HCT116 (cell line): ENCODE measurements at regions not wholly inside any gene's neighbourhood (a gene's known extent, or its start where the extent isn't known, plus 50 kb on each side); places are given as distances from the start of the nearest gene placed in this dataset.

Experiments
- CEBPB ChIP-seq: IDR thresholded peaks from 2 replicates; pipeline ENCODE4 v1.6.1; 2012; ENCODE audit warnings: low read depth
- EZH2 ChIP-seq: fragments of 200-600 bp; sonication (generic); IDR thresholded peaks from 2 replicates; pipeline ENCODE4 v1.6.1; 2017; ENCODE audit warnings: antibody characterized with exemption, mixed run types
- POLR2A ChIP-seq: IDR thresholded peaks from 2 replicates; pipeline ENCODE4 v1.7.0; 2011; ENCODE audit warnings: borderline replicate concordance; ENCODE audit not compliant: insufficient read depth, insufficient read length; ENCODE audit errors: extremely low read depth
- RAD21 ChIP-seq: IDR thresholded peaks from 2 replicates; pipeline ENCODE4 v1.6.1; 2012; ENCODE audit warnings: low read depth, mild to moderate bottlenecking
- SIN3A ChIP-seq: IDR thresholded peaks from 2 replicates; pipeline ENCODE4 v1.6.1; 2012; ENCODE audit warnings: low read depth
- SRF ChIP-seq: IDR thresholded peaks from 2 replicates; pipeline ENCODE4 v1.6.1; 2012; ENCODE audit warnings: low read depth
- TF ChIP-seq, protein P1 (sequence below), 3 experiments: fragments of 200-600 bp in 1 of 3; sonication (generic) in 1 of 3; IDR thresholded peaks in 2 of 3; conservative IDR thresholded peaks in 1 of 3; 2 replicates each; pipeline ENCODE4 v1.5.1; 2012 to 2017; ENCODE audit warnings: low read depth in 2 of 3, low read length in 2 of 3, antibody characterized with exemption in 1 of 3, borderline replicate concordance in 1 of 3, control low read depth in 1 of 3, mild to moderate bottlenecking in 1 of 3, mixed read lengths in 1 of 3, mixed run types in 1 of 3, moderate library complexity in 1 of 3; ENCODE audit not compliant: insufficient read depth in 1 of 3
- TF ChIP-seq, protein P2 (sequence below): IDR thresholded peaks from 2 replicates; pipeline ENCODE4 v1.6.1; 2012

DNA sequence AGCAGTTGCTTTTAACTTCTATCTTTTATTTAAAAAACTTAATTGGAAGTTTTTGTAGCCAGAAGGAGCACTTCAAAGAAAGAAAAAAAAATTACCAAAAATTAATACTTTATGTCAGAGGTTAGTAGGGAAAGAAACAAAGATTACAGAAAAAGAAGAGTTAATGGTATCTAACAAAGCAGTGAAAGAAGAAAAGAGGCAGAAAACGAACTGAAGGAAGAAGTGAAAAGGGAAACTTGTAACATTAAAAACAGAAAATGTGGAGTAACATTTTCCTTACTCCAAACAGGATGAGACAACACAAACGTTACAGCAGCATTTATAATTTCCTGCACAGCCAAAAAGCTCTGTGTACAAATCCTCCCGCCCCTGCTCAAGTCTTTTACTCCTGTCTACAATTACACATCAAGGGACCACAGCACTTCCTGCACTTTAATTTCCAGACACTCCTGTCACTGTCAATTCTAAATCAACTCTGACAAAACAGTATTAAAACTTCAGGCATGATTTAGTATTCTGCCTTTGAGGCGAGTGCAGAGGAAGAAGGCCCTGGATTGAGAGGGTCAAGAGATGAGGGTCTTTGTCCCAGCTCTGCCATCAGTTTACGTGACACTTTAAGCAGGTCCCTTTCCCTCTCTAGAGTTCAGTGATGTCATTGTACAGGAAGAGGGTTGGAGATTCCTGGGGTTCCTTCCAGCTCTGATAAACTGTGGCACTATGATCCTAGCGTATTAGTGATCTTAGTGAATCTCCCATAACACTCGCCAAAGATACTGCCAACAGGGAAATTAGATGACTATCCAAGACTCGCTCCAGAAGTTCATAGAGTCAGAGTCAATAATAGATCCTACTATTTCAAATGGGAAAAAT lies 53.2 kb upstream of the LSM14A start:
- TF ChIP-seq, protein P1, sequence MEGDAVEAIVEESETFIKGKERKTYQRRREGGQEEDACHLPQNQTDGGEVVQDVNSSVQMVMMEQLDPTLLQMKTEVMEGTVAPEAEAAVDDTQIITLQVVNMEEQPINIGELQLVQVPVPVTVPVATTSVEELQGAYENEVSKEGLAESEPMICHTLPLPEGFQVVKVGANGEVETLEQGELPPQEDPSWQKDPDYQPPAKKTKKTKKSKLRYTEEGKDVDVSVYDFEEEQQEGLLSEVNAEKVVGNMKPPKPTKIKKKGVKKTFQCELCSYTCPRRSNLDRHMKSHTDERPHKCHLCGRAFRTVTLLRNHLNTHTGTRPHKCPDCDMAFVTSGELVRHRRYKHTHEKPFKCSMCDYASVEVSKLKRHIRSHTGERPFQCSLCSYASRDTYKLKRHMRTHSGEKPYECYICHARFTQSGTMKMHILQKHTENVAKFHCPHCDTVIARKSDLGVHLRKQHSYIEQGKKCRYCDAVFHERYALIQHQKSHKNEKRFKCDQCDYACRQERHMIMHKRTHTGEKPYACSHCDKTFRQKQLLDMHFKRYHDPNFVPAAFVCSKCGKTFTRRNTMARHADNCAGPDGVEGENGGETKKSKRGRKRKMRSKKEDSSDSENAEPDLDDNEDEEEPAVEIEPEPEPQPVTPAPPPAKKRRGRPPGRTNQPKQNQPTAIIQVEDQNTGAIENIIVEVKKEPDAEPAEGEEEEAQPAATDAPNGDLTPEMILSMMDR (IDR thresholded peaks at IDR 0.05 in 2 of 3, conservative IDR thresholded peaks at IDR 0.05 in 1 of 3; ENCODE audit: borderline replicate concordance in 1 of 3, insufficient read depth in 1 of 3, low read depth in 2 of 3, low read length in 2 of 3) = no peak
- no peak for TF ChIP-seq POLR2A
- TF ChIP-seq EZH2 = no peak
- TF ChIP-seq, protein P2, sequence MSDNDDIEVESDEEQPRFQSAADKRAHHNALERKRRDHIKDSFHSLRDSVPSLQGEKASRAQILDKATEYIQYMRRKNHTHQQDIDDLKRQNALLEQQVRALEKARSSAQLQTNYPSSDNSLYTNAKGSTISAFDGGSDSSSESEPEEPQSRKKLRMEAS = no peak
- TF ChIP-seq SRF = no peak
- no peak for TF ChIP-seq RAD21
- TF ChIP-seq CEBPB = no peak
- TF ChIP-seq SIN3A = no peak
